Large intestine (tissue), 3 donors: ENCODE measurements at regions not wholly inside any gene's neighbourhood (a gene's known extent, or its start where the extent isn't known, plus 50 kb on each side); places are given as distances from the start of the nearest gene placed in this dataset.

Source experiments
- DNase-seq, 2 donors: peaks; one replicate each; pipeline versions ENCODE4 v3.0.0 to v3.0.0-alpha.2; 2013
- H3K27ac ChIP-seq: one replicate; pipeline ENCODE4 v1.5.1; 2013; ENCODE audit warnings: low read length
- H3K27me3 ChIP-seq: 2 replicates; pipeline ENCODE4 v1.6.1; 2013; ENCODE audit warnings: low read length; ENCODE audit not compliant: control insufficient read depth, insufficient read depth
- H3K36me3 ChIP-seq: 2 replicates; pipeline ENCODE4 v1.6.1; 2013; ENCODE audit warnings: low read length; ENCODE audit not compliant: control insufficient read depth, insufficient read depth
- H3K4me1 ChIP-seq: one replicate; pipeline ENCODE4 v1.6.1; 2013; ENCODE audit warnings: low read length; ENCODE audit not compliant: control insufficient read depth, insufficient read depth
- H3K4me3 ChIP-seq: one replicate; pipeline ENCODE4 v1.5.1; 2013; ENCODE audit warnings: low read length
- H3K9me3 ChIP-seq: one replicate; pipeline ENCODE4 v1.6.1; 2013; ENCODE audit warnings: mild to moderate bottlenecking, low read depth, low read length, moderate library complexity; ENCODE audit not compliant: control insufficient read depth
- WGBS: methylation state at CpG from one replicate; pipeline ENCODE4 v1.1.5; 2013; ENCODE audit warnings: low lambda C conversion rate; ENCODE audit not compliant: insufficient coverage; 5-methylcytosine and 5-hydroxymethylcytosine counted together

GRCh38 chr4:28702571-28702970, 1841.9 kb downstream of the STIM2 start:
- H3K36me3 ChIP-seq = no peaks in the 10 kb centered on the region
- no peak overlapping the region for H3K27ac ChIP-seq
- 60% methylated on average over 1 of the region's 4 CpGs for WGBS
- DNase-seq = no peak
- no peaks in the 10 kb centered on the region for H3K4me1 ChIP-seq
- H3K4me3 ChIP-seq = no peak overlapping the region
- no peaks in the 10 kb centered on the region for H3K27me3 ChIP-seq
- peaks cover 4% of the 10 kb centered on the region for H3K9me3 ChIP-seq

GRCh38 chr4:28709891-28710290, 1849.2 kb downstream of the STIM2 start:
- Histone ChIP-seq H3K36me3 (no peaks in the 10 kb centered on the region), H3K4me3 (no peak overlapping the region), H3K9me3 (peaks cover 3% of the 10 kb centered on the region), H3K27me3 (no peaks in the 10 kb centered on the region), H3K4me1 (no peaks in the 10 kb centered on the region), H3K27ac (no peak overlapping the region)
- WGBS = 54% methylated on average over 2 of the region's 3 CpGs
- no peak for DNase-seq

GRCh38 chr4:28723371-28723770, 1862.7 kb downstream of the STIM2 start:
- H3K27ac ChIP-seq = no peak overlapping the region
- no peaks in the 10 kb centered on the region for H3K36me3 ChIP-seq
- no peaks in the 10 kb centered on the region for H3K27me3 ChIP-seq
- H3K4me1 ChIP-seq = no peaks in the 10 kb centered on the region
- 92% methylated on average over 2 of the region's 6 CpGs for WGBS
- no peaks in the 10 kb centered on the region for H3K9me3 ChIP-seq
- no peak overlapping the region for H3K4me3 ChIP-seq
- no peak for DNase-seq

- Histone ChIP-seq H3K4me1 (no peaks in the 10 kb centered on the region), H3K27me3 (no peaks in the 10 kb centered on the region), H3K9me3 (no peaks in the 10 kb centered on the region), H3K27ac (no peak overlapping the region), H3K36me3 (no peaks in the 10 kb centered on the region), H3K4me3 (no peak overlapping the region)
- 100% methylated on average over 1 of the region's 1 CpG for WGBS
- no peak for DNase-seq
Measured at GRCh38 chr4:28724239-28724638, 1863.6 kb downstream of the STIM2 start.

GRCh38 chr4:28730304-28730703, 1869.7 kb downstream of the STIM2 start:
- H3K4me1 ChIP-seq = no peaks in the 10 kb centered on the region
- H3K9me3 ChIP-seq = no peaks in the 10 kb centered on the region
- no peak for DNase-seq
- H3K27ac ChIP-seq = no peak overlapping the region
- WGBS = 80% methylated on average over 1 of the region's 2 CpGs
- no peaks in the 10 kb centered on the region for H3K36me3 ChIP-seq
- H3K27me3 ChIP-seq = no peaks in the 10 kb centered on the region
- H3K4me3 ChIP-seq = no peak overlapping the region

- H3K27me3 ChIP-seq = no peaks in the 10 kb centered on the region
- H3K36me3 ChIP-seq = no peaks in the 10 kb centered on the region
- DNase-seq = no peak
- no peak overlapping the region for H3K4me3 ChIP-seq
- no CpG with 5 or more reads among the region's 4 CpGs for whole genome bisulfite sequencing
- H3K4me1 ChIP-seq = no peaks in the 10 kb centered on the region
- no peak overlapping the region for H3K27ac ChIP-seq
- H3K9me3 ChIP-seq = no peaks in the 10 kb centered on the region
Measured at GRCh38 chr4:28744066-28744465, 1883.4 kb downstream of the STIM2 start.

GRCh38 chr4:28754376-28754775, 1893.7 kb downstream of the STIM2 start:
- no peak for DNase-seq
- no peaks in the 10 kb centered on the region for H3K4me1 ChIP-seq
- no peaks in the 10 kb centered on the region for H3K9me3 ChIP-seq
- WGBS = no CpG with 5 or more reads among the region's 3 CpGs
- no peak overlapping the region for H3K4me3 ChIP-seq
- H3K27me3 ChIP-seq = no peaks in the 10 kb centered on the region
- no peaks in the 10 kb centered on the region for H3K36me3 ChIP-seq
- no peak overlapping the region for H3K27ac ChIP-seq

GRCh38 chr4:28755081-28755480, 1894.4 kb downstream of the STIM2 start:
- no peak overlapping the region for H3K4me3 ChIP-seq
- H3K36me3 ChIP-seq = no peaks in the 10 kb centered on the region
- H3K9me3 ChIP-seq = no peaks in the 10 kb centered on the region
- DNase-seq = no peak
- 60% methylated on average over 1 of the region's 2 CpGs for WGBS
- H3K27ac ChIP-seq = no peak overlapping the region
- H3K4me1 ChIP-seq = no peaks in the 10 kb centered on the region
- no peaks in the 10 kb centered on the region for H3K27me3 ChIP-seq

- no peak for DNase-seq
- H3K36me3 ChIP-seq = no peaks in the 10 kb centered on the region
- H3K9me3 ChIP-seq = no peaks in the 10 kb centered on the region
- H3K27me3 ChIP-seq = no peaks in the 10 kb centered on the region
- no peak overlapping the region for H3K4me3 ChIP-seq
- no peaks in the 10 kb centered on the region for H3K4me1 ChIP-seq
- no peak overlapping the region for H3K27ac ChIP-seq
Measured at GRCh38 chr4:28759064-28759463, 1898.4 kb downstream of the STIM2 start.

- Histone ChIP-seq H3K27ac (no peak overlapping the region), H3K27me3 (no peaks in the 10 kb centered on the region), H3K4me3 (no peak overlapping the region), H3K36me3 (no peaks in the 10 kb centered on the region), H3K9me3 (no peaks in the 10 kb centered on the region), H3K4me1 (no peaks in the 10 kb centered on the region)
- no peak for DNase-seq
- WGBS = 100% methylated on average over 2 of the region's 6 CpGs
Measured at GRCh38 chr4:28760003-28760402, 1899.4 kb downstream of the STIM2 start.

GRCh38 chr4:28772066-28772465, 1911.4 kb downstream of the STIM2 start:
- H3K4me3 ChIP-seq = no peak overlapping the region
- H3K4me1 ChIP-seq = no peaks in the 10 kb centered on the region
- no CpG with 5 or more reads among the region's 1 CpG for WGBS
- no peaks in the 10 kb centered on the region for H3K36me3 ChIP-seq
- H3K9me3 ChIP-seq = peaks cover 2% of the 10 kb centered on the region
- no peak for DNase-seq
- no peak overlapping the region for H3K27ac ChIP-seq
- H3K27me3 ChIP-seq = no peaks in the 10 kb centered on the region
